ENCODE measurements at regions not wholly inside any gene's neighbourhood (a gene's known extent, or its start where the extent isn't known, plus 50 kb on each side); places are given as distances from the start of the nearest gene placed in this dataset.

DNA sequence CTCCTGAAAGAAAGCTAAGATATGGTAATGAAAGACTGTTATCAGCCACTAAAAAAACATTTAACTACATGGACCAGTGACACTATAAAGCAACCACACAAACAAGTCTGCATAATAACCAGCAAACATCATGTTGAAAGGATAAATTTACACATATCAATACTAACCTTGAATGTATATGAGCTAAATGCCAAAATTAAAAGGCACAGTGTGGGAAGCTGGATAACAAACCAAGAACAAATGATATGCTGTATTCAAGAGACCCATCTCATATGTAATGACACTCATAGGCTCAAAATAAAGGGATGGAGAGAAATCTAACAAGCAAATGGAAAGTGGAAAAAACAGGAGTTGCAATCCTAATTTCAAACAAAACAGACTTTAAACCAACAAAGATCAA lies 213.1 kb upstream of the CDH2 start:
- Mint-ChIP-seq H3K4me1 (no peaks in the 10 kb centered on the region), H3K36me3 (ENCODE audit: insufficient read depth in 1 of 3, low read depth in 3 of 3) (peaks cover 2 to 10% (median 3%) of the 10 kb centered on the region in 3 experiments; a peak in 2 of 7 replicates), H3K27me3 (ENCODE audit: low read depth) (no peaks in the 10 kb centered on the region), H3K4me3 (no peak overlapping the region), H3K27ac (no peak overlapping the region), H3K9me3 (peaks cover 0 to 15% of the 10 kb centered on the region in 2 experiments; a peak in 4 of 5 replicates)
- Histone ChIP-seq H3K56ac (ENCODE audit: insufficient read length, low read depth, low read length) (no peak overlapping the region), H2BK20ac (ENCODE audit: low read depth, low read length, poor library complexity, severe bottlenecking) (no peak overlapping the region), H3K18ac (ENCODE audit: insufficient read length, low read depth, low read length) (no peak overlapping the region), H4K8ac (replicated peaks; ENCODE audit: insufficient read length, low read depth, low read length) (no peak overlapping the region), H3K27me3 (ENCODE audit: insufficient read depth, low read length) (no peaks in the 10 kb centered on the region), H3K23ac (ENCODE audit: insufficient read length, low read depth, low read length) (no peak overlapping the region), H3K4me2 (ENCODE audit: insufficient read depth, insufficient read length, low read length) (no peak overlapping the region), H2AK5ac (ENCODE audit: insufficient read length, low read length) (no peak overlapping the region), H4K20me1 (ENCODE audit: control insufficient read depth, insufficient read depth, insufficient read length) (no peaks in the 10 kb centered on the region), H3K23me2 (ENCODE audit: insufficient read length, low read depth, low read length, poor library complexity, severe bottlenecking) (no peaks in the 10 kb centered on the region), H2BK120ac (ENCODE audit: low read depth, low read length, poor library complexity, severe bottlenecking) (no peak overlapping the region), H2BK5ac (ENCODE audit: insufficient read length, low read length) (no peak overlapping the region), H3T11ph (ENCODE audit: low read length) (no peak overlapping the region), H4K91ac (ENCODE audit: insufficient read length, low read depth, low read length) (no peak overlapping the region), H3K4me1 (ENCODE audit: insufficient read depth, low read length) (no peaks in the 10 kb centered on the region), H4K5ac (ENCODE audit: insufficient read length, low read depth, low read length) (no peak overlapping the region), H3K79me1 (ENCODE audit: insufficient read depth, low read depth, low read length, poor library complexity, severe bottlenecking) (no peaks in the 10 kb centered on the region), H3K79me2 (ENCODE audit: insufficient read depth, low read length) (no peaks in the 10 kb centered on the region), H3K9me3 (ENCODE audit: control insufficient read depth, low read depth, low read length) (no peaks in the 10 kb centered on the region), H2BK12ac (ENCODE audit: insufficient read length, low read depth, low read length) (no peak overlapping the region), H2AFZ (ENCODE audit: low read length) (no peak overlapping the region), H3K14ac (ENCODE audit: insufficient read depth, low read length) (no peak overlapping the region), H3K27ac (ENCODE audit: insufficient read length, low read depth, low read length) (no peak overlapping the region), H3K4ac (ENCODE audit: low read depth, low read length) (no peak overlapping the region), H3K9ac (ENCODE audit: extremely low read depth, insufficient read length, low read length) (no peak overlapping the region), H2BK15ac (ENCODE audit: low read depth, low read length) (no peak overlapping the region)
- no peak for TF ChIP-seq CTCF (conservative IDR thresholded peaks at IDR 0.05)
- no peak for DNase-seq
